IPS DF 6.9 (cell line): ENCODE measurements at regions not wholly inside any gene's neighbourhood (a gene's known extent, or its start where the extent isn't known, plus 50 kb on each side); places are given as distances from the start of the nearest gene placed in this dataset.

Experiments used
- DNase-seq: peaks from one replicate; pipeline ENCODE4 v3.0.0-alpha.2; 2013; ENCODE audit warnings: low read depth, low spot score
- H3K27ac ChIP-seq: one replicate; pipeline ENCODE4 v1.5.1; 2013; ENCODE audit warnings: low read length, control low read depth
- H3K27me3 ChIP-seq: 2 replicates; pipeline ENCODE4 v1.6.1; 2013; ENCODE audit warnings: mild to moderate bottlenecking, low read length; ENCODE audit not compliant: control insufficient read depth, insufficient read depth
- H3K36me3 ChIP-seq: 2 replicates; pipeline ENCODE4 v1.6.1; 2013; ENCODE audit warnings: low read length; ENCODE audit not compliant: control insufficient read depth, insufficient read depth
- H3K4me1 ChIP-seq: 2 replicates; pipeline ENCODE4 v1.6.1; 2013; ENCODE audit warnings: low read length; ENCODE audit not compliant: control insufficient read depth, insufficient read depth
- H3K4me3 ChIP-seq: 2 replicates; pipeline ENCODE4 v1.5.1; 2013; ENCODE audit warnings: mild to moderate bottlenecking, low read length
- H3K9me3 ChIP-seq: 2 replicates; pipeline ENCODE4 v1.6.1; 2013; ENCODE audit warnings: low read length, inconsistent platforms; ENCODE audit not compliant: control insufficient read depth, insufficient read depth
- WGBS: extraction: QIAGEN DNeasy Blood & Tissue Kit; methylation state at CpG from one replicate; pipeline ENCODE4 v1.1.7; 2013; ENCODE audit warnings: mixed read lengths, missing lambda C conversion rate; ENCODE audit not compliant: insufficient read length, insufficient coverage; 5-methylcytosine and 5-hydroxymethylcytosine counted together

DNA sequence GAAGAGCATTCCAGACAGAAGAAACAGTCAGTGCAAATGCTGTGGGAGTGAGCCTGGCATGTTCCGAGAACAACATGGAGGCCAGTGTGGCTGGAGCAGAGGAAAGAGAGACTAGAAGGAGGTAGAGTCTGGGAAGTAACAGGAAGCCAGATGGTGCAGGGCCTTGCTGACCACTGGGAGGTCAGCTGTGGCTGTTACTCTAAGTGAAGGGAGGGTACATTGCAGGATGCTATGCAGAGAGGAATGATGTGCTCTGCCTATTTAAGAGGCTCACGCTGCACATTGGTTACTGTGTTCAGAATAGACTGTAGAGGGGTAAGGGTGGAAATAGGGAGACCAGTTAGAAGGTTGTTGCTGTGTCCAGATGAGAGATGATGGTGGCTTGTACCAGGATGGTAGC lies 88.6 kb upstream of the CACNA1E start:
- no peak overlapping the region for H3K27ac ChIP-seq
- H3K36me3 ChIP-seq = no peaks in the 10 kb centered on the region
- DNase-seq = no peak
- WGBS = no CpG with 5 or more reads among the region's 2 CpGs
- no peaks in the 10 kb centered on the region for H3K27me3 ChIP-seq
- H3K4me3 ChIP-seq = no peak overlapping the region
- no peaks in the 10 kb centered on the region for H3K9me3 ChIP-seq
- H3K4me1 ChIP-seq = no peaks in the 10 kb centered on the region

DNA sequence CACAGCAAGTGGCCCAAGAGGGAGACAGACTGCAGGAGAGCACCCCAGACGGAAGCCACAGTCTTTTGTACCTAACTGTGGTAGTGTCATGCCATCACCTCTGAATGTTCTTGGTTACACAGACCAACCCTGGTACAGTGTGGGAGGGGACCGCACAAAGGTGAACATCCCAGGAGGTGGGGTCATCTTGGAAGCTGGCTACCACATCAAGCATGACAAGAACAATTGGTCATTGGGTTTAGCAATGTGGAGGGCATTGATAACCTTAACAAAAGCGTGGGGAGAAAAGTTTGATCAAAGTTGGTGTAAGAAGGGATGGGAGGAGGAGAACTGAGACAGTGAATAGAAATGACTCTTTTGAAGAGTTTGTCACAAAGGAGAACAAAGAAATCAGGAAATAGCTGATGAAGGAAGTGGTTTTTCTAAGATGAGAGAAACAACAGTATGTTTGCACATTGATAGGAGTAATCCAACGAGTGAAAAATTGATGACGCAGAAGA lies 87.1 kb upstream of the CACNA1E start:
- no peaks in the 10 kb centered on the region for H3K9me3 ChIP-seq
- no peak overlapping the region for H3K27ac ChIP-seq
- DNase-seq = no peak
- H3K27me3 ChIP-seq = no peaks in the 10 kb centered on the region
- H3K4me3 ChIP-seq = no peak overlapping the region
- no CpG with 5 or more reads among the region's 5 CpGs for WGBS
- no peaks in the 10 kb centered on the region for H3K36me3 ChIP-seq
- no peaks in the 10 kb centered on the region for H3K4me1 ChIP-seq

DNA sequence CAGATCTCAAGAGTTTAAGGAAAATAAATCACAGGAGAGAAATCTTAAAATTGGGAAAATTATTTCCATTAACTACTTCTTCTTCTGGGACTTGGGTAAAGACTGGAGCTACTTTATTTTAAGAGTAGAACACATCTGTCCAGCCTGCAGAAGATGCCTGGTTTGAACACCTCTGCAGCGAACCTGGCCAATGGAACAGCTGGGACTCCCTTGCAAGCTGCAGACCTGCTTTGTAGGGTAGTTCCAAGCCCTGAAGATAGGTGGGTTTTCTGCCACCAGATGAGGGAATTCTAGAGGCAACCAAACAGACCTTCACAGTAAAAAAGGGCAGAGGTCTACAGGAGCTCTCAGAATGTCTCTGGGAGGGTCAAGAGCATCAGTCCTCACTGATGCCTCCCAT lies 86.5 kb upstream of the CACNA1E start:
- Histone ChIP-seq H3K27ac (no peak overlapping the region), H3K4me1 (no peaks in the 10 kb centered on the region), H3K27me3 (no peaks in the 10 kb centered on the region), H3K4me3 (no peak overlapping the region), H3K9me3 (no peaks in the 10 kb centered on the region), H3K36me3 (no peaks in the 10 kb centered on the region)
- no CpG with 5 or more reads among the region's 1 CpG for WGBS
- no peak for DNase-seq

DNA sequence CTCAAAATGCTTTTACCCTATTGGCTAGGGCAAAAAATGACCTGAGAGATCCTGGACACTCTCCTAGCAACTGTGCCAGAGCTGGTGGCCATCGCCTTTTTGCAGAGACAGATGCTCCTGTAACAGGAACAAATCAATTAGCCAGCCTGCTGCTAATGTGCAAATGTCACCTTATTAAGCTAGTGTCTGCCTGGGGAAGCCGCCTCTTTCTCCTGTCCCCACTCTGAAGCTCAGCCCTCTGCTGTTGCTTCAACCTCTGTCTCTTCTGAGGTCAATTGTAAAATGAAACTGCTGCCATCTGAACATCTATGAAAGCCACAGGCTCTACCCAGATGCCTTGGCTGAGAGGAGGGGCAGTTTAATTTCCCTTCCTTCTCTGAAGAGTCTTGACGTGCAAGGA lies 85.5 kb upstream of the CACNA1E start:
- WGBS = no CpG with 5 or more reads among the region's 3 CpGs
- Histone ChIP-seq H3K4me3 (no peak overlapping the region), H3K27ac (no peak overlapping the region), H3K27me3 (no peaks in the 10 kb centered on the region), H3K36me3 (no peaks in the 10 kb centered on the region), H3K4me1 (no peaks in the 10 kb centered on the region), H3K9me3 (no peaks in the 10 kb centered on the region)
- DNase-seq = no peak

DNA sequence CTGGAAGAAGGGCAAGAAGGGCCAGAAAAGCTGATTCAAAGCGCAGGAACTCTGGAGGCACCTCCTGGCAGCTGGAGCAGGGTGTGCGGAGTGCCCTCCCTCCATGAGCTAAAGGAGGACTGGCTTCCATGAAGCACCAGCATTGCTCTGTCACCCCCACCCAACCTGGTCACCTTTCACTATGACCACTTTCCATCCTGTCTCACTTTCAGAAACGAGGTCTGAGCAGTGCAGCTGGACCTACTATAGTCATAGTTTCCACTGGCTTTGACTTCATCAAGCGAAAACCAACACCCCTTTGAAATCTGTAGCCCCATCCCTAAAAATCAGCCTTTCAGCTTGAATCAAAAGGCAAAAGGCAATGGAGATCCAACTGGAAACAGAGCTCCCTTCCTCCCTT lies 84.8 kb upstream of the CACNA1E start:
- Histone ChIP-seq H3K27me3 (no peaks in the 10 kb centered on the region), H3K9me3 (no peaks in the 10 kb centered on the region), H3K36me3 (no peaks in the 10 kb centered on the region), H3K4me3 (no peak overlapping the region), H3K27ac (no peak overlapping the region), H3K4me1 (no peaks in the 10 kb centered on the region)
- DNase-seq = no peak
- no CpG with 5 or more reads among the region's 4 CpGs for WGBS

DNA sequence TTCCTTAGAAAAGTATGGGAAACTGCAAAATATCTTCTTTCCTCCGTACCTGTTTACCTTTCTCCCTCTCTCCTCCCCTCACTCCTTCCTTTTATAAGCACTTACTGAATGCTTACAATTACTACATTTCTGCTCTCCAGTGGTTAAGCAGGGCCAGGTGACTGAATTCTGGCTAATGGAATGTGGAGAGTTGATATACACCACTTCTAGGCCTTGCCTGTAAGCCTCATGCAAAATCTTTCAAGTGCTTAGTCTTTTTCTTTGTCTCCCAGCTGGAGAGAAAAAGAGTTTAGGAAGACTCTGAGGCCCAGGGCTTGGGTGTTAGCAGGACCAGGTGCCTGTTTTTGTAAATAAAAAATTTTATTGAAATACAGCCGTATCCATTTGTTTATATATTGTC lies 77.7 kb upstream of the CACNA1E start:
- Histone ChIP-seq H3K4me1 (no peaks in the 10 kb centered on the region), H3K4me3 (no peak overlapping the region), H3K27ac (no peak overlapping the region), H3K36me3 (no peaks in the 10 kb centered on the region), H3K27me3 (no peaks in the 10 kb centered on the region), H3K9me3 (no peaks in the 10 kb centered on the region)
- WGBS = no CpG with 5 or more reads among the region's 2 CpGs
- no peak for DNase-seq

DNA sequence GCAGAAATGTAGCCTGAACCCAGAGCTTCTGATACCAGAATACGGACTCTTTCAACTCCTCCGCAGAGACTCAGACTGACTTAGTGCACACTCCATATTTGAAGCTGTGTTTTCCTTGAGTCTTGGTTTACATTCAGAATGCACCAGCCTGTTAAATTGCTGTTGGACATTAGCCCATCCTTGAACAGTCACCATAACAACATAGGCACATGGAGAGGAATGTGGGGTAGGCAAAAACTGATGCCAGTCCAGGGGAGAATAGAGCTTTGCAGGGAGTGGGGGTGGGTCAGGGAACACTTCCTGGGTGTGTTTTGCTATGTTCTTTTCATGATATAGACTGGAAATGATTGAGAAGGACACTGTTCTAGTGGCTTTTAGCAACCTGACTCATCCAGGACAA lies 76.3 kb upstream of the CACNA1E start:
- H3K27ac ChIP-seq = no peak overlapping the region
- no peak overlapping the region for H3K4me3 ChIP-seq
- no peaks in the 10 kb centered on the region for H3K4me1 ChIP-seq
- H3K36me3 ChIP-seq = no peaks in the 10 kb centered on the region
- DNase-seq = no peak
- H3K9me3 ChIP-seq = no peaks in the 10 kb centered on the region
- WGBS = no CpG with 5 or more reads among the region's 2 CpGs
- H3K27me3 ChIP-seq = no peaks in the 10 kb centered on the region

DNA sequence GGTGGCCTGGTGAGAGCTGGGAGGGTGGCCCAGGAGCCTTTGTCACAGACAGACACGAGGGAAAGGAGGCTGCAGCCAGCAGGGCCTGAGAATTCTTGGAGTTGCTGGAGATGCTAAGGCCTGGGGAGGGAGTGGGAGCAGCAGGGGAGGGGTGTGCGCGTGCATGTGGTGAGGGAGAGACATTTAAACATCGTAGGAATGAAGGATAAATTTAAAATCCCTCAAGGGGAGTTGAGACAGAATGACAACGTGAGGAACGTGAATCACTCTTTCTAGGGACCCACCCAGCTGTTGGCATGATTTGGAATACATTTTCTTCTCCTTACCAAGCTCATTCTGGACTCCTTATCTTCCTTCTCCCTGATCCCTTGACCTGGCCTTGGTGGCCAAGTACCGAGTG lies 73.3 kb upstream of the CACNA1E start:
- WGBS = no CpG with 5 or more reads among the region's 7 CpGs
- Histone ChIP-seq H3K9me3 (no peaks in the 10 kb centered on the region), H3K4me3 (no peak overlapping the region), H3K4me1 (no peaks in the 10 kb centered on the region), H3K36me3 (no peaks in the 10 kb centered on the region), H3K27me3 (no peaks in the 10 kb centered on the region), H3K27ac (no peak overlapping the region)
- no peak for DNase-seq

DNA sequence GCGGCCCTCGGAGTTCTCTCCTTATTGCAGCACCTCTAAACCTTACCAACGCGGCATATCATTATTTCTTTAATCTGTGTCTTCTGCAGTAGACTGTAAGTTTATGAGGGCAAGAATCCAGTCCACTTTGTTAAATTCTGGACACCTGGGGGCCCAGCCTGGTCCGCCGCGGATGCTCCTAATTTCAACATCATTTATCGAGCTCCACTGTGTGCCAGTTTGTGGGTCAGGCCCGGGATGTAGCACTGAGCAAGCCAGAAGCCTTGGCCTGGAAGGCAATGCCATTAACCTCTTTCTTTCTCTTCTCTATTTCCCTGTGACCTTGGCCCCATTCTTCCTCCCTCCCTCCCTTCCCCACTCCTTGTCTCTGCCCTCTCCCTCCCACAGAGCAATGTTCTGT lies 70.6 kb upstream of the CACNA1E start:
- Histone ChIP-seq H3K4me3 (no peak overlapping the region), H3K4me1 (no peaks in the 10 kb centered on the region), H3K36me3 (no peaks in the 10 kb centered on the region), H3K27me3 (no peaks in the 10 kb centered on the region), H3K9me3 (no peaks in the 10 kb centered on the region), H3K27ac (no peak overlapping the region)
- WGBS = no CpG with 5 or more reads among the region's 9 CpGs
- DNase-seq = no peak

DNA sequence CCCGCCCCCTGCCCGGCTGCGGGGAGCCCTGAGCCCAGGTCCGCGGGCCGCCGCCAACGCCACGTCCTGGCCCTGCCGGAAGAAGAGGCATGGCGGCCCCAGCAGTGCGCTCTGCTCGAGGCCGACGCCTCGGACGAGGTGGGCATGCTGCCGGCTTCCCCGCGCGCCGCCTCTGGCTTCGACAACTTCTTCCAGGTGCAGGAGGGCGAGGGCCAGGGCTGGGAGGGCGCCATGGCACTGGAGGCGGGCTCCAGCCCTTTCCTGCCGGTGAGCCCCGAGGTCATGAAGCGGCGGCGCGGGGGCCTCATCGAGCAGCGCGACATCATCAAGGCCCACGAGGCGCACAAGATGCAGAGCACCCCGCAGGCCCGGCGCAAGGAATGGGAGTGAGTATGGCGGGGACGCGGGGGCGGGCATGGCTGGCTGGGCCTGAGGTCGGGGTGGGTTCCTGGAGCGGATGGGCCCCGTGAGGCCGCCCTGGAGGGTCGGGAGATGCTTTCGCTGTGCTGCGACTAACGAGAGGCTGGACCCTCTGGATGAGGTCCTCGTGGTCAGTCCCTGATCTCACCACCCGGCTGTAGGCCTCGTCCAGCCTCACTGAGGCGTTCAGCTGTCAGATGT lies 70.0 kb upstream of the CACNA1E start:
- H3K36me3 ChIP-seq = no peaks in the 10 kb centered on the region
- no peaks in the 10 kb centered on the region for H3K9me3 ChIP-seq
- no peak overlapping the region for H3K4me3 ChIP-seq
- H3K27ac ChIP-seq = no peak overlapping the region
- H3K27me3 ChIP-seq = no peaks in the 10 kb centered on the region
- no peak for DNase-seq
- no CpG with 5 or more reads among the region's 56 CpGs for WGBS
- H3K4me1 ChIP-seq = no peaks in the 10 kb centered on the region

DNA sequence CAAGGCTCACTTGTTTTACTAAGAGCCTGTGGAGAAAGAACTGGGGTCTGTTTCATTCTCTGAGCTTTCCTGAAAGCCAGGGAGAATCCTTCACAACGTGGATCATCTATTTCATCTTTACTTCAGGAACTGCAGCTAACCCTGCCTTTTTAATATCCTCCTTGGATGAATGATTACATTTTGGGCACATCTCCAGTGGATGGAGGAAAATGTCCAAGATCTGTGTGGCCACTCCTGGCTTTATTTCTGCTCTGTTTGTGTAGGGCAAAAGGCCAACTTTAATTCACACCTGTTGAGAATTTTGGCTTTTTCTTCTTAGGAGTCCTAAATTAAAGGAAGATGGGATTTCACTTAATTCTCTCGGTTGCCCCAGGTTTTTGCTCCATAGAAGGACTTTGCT lies 69.5 kb upstream of the CACNA1E start:
- no peaks in the 10 kb centered on the region for H3K36me3 ChIP-seq
- H3K4me1 ChIP-seq = no peaks in the 10 kb centered on the region
- WGBS = no CpG with 5 or more reads among the region's 2 CpGs
- H3K4me3 ChIP-seq = no peak overlapping the region
- H3K9me3 ChIP-seq = no peaks in the 10 kb centered on the region
- no peaks in the 10 kb centered on the region for H3K27me3 ChIP-seq
- no peak overlapping the region for H3K27ac ChIP-seq
- no peak for DNase-seq
